Hematopoietic multipotent progenitor cell treated with erythropoietin and hydrocortisone succinate and interleukin-3 and kit ligand, for 8 days (in vitro differentiated cells): ENCODE measurements at regions not wholly inside any gene's neighbourhood (a gene's known extent, or its start where the extent isn't known, plus 50 kb on each side); places are given as distances from the start of the nearest gene placed in this dataset.
"Not testable (repeated sequence)": the region's sequence is repeated elsewhere in the genome, so short reads cannot be mapped to it uniquely, and the experiment has no call there.

Experiments used
- DNase-seq: peaks from one replicate; pipeline ENCODE4 v3.0.0-alpha.2; 2015

- no peak for DNase-seq
These were observed 83.2 kb downstream of the PTPRS start for GRCh38 chr19:5257155-5258045.

- DNase-seq, result no peak
These were observed 84.9 kb downstream of the PTPRS start for GRCh38 chr19:5255602-5256231.

- no peak for DNase-seq
These were observed 85.7 kb downstream of the PTPRS start for GRCh38 chr19:5254944-5255343.

- DNase-seq, result no peak
These were observed 86.1 kb downstream of the PTPRS start for GRCh38 chr19:5254543-5254942.

- DNase-seq, result no peak
These were observed 87.1 kb downstream of the PTPRS start for GRCh38 chr19:5253406-5254110.

- no peak for DNase-seq
These were observed 89.2 kb downstream of the PTPRS start for GRCh38 chr19:5251096-5252065.

- DNase-seq, result no peak
These were observed 90.4 kb downstream of the PTPRS start for GRCh38 chr19:5250127-5250659.

- DNase-seq, result no peak
These were observed 91.1 kb downstream of the PTPRS start for GRCh38 chr19:5249526-5249925.

GRCh38 chr19:5247957-5248705, 92.5 kb downstream of the PTPRS start:
- no peak for DNase-seq

GRCh38 chr19:5246554-5247155, 94.0 kb downstream of the PTPRS start:
- DNase-seq, result no peak

GRCh38 chr19:5245631-5246553, 94.7 kb downstream of the PTPRS start:
- no peak for DNase-seq

GRCh38 chr19:5244351-5244750, 96.3 kb downstream of the PTPRS start:
- no peak for DNase-seq

- DNase-seq, result no peak
These were observed 96.7 kb downstream of the PTPRS start for GRCh38 chr19:5243878-5244277.

GRCh38 chr19:5241896-5242295, 98.7 kb downstream of the PTPRS start:
- not testable (repeated sequence) for DNase-seq

- DNase-seq, result no peak
These were observed 100.6 kb downstream of the PTPRS start for GRCh38 chr19:5240011-5240410.

- no peak for DNase-seq
These were observed 101.9 kb downstream of the PTPRS start for GRCh38 chr19:5238700-5239099.

GRCh38 chr19:5237939-5238480, 102.6 kb downstream of the PTPRS start:
- DNase-seq, result no peak

- no peak for DNase-seq
These were observed 103.3 kb downstream of the PTPRS start for GRCh38 chr19:5237190-5237780.
